HG03045 (cell line): ENCODE measurements at regions not wholly inside any gene's neighbourhood (a gene's known extent, or its start where the extent isn't known, plus 50 kb on each side); places are given as distances from the start of the nearest gene placed in this dataset.

Experiments
- ATAC-seq: cut with Tn5 transposase; IDR thresholded peaks from one replicate; pipeline ENCODE4 v1.9.1; 2021; ENCODE audit warnings: mild to moderate bottlenecking, moderate library complexity; ENCODE audit not compliant: unreplicated experiment

DNA sequence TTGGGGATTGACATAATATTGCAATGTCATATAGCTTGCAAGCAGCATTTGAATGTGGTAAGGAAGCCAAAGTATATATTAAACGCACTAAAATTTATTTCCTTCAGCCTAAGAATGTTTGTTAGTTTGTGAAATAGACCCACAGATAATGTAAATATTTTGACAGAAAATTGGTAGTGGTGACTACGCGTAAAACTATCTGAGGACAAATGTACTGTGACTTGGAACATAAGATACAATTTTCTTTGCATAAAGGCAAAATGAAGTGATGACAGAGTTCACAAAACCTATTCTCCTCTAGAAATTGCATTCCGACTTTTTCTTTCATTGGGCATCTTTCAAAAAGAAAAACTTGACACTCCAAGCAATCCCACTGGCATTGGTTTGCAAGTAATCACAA lies 411.1 kb upstream of the LRATD1 start:
- no peak for ATAC-seq

DNA sequence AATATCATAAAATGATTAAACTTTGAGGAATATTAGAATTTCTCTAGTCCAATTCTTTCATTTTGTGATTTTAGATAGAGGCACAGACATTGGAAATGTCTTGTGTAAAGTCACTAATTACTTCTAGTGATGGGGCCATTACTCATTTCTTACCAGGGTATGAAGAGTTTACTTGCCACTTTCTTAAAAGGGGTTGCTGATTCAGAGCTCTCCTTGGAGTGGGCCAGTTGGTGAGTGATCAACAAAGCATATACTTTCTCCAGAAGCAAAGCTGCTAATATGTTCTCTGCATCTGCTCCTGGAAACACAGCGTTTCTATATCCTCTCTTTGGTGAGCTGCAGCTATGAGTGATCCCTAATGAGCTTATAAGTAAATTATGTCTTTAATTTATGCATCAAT lies 408.9 kb upstream of the LRATD1 start:
- no peak for ATAC-seq

DNA sequence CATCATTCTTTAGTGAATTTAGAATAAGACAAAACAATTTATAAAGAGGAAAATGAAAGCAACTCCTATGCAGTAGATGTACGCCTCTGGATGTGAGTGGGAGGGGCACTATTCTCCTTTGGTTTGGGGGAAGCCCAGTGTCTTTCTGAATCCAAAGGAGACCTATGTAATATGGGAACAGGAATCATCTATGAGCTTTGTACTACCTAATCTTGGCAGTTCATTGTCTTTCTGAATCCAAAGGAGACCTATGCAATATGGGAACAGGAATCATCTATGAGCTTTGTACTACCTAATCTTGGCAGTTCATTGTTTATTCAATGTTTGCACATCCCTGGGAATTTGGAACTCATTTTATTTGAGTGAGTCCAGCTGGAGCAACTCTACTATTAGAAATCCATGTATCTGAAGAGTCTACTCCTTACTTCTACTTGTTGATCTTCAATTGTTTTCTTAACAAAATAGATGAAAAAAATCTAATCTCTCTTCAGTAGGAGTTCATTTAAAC lies 401.1 kb upstream of the LRATD1 start:
- ATAC-seq = no peak

DNA sequence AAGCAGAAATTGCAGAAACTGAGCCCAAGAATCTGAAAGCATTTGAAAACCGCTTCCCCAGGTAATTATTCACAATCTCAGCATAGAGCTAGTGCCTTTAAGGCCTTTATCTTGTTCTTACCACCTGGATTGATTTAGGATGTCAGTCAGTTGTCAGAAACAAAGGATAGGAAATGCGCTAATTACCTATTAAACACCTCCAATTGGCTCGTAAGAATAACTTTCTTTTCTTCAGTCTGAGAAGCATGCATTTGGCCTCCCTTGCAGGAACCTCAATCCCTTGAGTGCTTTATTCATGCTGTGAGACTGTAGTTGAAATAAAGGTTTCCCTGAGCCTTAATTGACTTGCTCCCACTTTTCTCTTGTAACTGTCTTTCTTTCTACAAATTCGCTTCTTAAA lies 400.3 kb upstream of the LRATD1 start:
- no peak for ATAC-seq

DNA sequence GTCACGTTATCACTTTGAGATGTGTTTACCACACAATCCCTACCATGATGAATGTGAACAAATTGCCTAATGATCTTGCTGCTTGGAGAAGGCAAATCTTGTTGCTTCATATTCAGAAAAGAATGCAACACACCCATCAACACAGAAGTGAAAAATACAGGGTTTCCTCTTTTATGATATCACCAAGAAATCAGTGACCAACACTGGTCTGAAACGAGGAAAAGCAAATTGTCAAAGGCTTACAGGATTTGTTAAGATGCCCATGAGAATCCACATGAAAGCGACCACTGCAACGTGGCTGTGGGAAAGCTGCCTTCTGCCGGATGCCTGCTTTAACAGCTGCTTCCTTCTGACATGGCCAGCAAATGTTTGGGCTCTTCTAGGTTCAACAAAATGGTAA lies 397.6 kb upstream of the LRATD1 start:
- no peak for ATAC-seq

DNA sequence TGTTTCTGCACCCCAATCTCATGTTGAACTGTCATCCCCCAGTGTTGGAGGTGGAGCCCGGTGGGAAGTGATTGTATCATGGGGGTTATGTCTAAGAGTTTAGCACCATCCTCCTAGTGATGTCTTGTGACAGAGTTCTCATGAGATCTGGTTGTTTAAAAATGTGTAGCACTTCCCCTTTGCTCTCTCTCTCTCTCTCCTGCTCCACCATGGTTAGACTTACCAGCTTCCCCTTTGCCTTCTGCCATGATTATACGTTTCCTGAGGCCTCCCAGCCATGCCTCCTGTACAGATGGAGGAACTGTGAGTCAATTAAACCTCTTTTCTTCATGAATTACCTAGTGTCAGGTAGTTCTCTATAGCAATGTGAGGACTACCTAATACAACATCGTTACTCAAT lies 396.9 kb upstream of the LRATD1 start:
- ATAC-seq = no peak

DNA sequence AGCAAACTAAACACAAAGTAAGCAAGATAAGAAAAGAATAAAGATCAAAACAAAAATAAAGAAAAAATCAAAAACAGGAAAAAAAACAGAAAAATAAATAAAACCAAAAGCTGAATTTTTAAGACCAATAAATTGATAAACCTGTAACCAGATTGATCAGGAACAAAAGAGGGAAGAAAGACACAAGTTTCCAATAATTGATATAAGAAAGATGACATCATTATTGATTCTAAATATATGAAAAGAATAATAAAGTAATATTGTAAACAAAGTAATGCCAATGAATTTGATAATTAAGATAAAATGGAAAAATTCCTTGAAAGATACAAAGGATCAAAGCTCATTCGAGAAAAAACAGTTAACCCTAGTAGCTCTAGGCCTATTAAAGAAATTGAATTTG lies 394.6 kb upstream of the LRATD1 start:
- no peak for ATAC-seq

DNA sequence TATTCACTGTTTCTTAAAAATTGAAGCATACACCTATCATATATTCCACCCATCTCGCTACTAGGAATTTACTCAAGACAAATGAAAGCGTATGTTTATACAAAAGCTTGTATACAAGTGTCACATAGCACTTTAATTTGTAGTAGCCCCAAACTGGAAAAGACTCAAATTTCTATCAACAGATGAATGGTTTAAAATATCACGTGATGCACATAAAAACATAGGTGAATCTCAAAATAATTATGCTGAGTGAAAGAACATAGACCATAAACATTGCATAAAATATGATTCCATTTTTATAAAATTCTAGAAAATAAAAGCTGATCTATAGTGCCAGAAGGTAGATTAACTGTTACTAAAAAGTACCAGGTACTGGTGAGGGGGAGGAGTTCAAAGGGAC lies 392.9 kb upstream of the LRATD1 start:
- no peak for ATAC-seq

DNA sequence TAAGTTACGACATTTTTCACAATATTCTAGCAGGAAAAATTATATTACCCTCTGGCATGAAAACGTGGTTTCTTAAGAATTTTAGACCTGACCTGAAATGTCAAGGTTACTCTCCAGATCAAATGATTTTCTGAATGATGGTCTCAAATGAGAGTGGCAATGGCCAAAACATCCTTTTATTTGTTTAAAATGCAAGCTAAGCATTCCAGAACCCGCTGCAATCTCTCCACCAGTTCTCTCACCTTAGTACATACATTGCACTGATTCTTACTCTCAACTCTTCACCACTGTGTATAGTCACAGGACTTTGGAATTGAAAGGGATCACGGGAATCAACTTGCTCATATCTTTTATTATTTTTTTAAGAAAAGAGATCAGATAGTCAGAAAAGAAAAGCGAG lies 391.6 kb upstream of the LRATD1 start:
- no peak for ATAC-seq

DNA sequence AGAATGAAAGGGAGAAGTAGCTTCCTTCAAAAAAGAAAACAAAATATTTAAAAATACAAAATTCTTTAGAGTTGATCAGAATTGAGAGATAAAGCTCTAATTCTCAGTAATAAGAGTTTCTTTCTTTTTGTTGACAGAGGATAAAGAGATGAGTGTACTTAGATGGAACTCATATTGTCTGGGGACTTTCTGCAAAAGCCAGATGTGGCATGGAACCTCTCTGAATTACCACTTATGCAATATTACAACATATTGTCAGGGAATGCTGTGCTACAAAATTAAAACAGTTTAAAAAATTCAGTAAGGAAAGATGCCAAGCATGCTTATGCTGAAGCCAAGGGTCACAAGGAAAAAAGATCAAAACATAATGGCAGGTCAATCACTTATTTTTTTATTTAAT lies 386.6 kb upstream of the LRATD1 start:
- ATAC-seq = no peak

DNA sequence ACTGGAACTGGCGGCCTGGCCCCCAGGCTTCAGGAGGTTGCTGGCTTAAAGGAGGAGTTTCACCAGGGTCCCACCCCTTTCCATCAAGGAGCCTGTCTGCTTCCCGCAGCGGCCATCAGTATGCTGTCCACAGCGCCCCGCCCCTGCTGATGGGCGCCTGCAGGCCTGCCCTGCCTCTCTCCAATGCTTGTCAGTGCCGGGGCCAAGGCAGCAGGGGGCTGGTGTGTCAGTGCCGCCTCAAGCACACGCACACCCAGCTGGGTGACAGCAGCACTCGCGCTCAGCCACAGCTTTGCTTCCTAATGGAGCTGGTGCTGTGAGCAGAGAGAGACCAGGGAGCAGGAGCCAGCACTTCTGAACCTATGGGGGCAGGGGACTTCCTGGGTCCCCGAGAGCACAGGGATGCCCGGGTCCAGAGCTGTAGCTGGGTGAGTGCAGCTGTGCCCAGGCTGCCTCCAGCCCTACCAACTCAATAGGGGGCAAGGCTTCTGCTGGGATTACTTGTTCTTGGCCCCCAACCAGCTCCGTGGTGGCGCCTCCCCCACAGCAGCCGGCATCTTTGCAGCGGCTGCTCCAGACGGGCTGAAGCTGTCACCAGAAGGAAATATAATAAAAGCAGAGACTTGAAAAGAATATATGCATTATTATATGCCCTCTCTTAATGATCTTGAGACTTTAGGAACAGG lies 377.2 kb upstream of the LRATD1 start:
- ATAC-seq = no peak

DNA sequence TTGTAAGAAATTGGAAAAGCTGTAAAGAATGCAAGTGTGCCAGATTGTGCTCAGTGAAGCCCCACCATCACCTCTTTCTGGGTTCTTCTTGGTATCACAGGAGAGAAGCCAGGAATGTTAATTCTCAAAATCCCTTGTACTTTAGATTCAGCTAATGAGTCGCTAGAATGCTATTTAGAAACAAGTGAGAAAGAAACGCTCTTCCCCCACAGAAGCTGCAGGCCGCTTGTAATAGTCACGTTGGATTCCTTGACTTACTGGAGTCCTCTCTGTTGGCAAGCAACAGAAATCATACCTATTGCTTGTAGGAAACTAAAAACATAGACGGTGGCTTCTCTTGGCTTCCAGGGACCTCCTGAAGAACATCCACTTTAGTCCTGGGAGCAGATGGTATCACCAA lies 375.6 kb upstream of the LRATD1 start:
- no peak for ATAC-seq

DNA sequence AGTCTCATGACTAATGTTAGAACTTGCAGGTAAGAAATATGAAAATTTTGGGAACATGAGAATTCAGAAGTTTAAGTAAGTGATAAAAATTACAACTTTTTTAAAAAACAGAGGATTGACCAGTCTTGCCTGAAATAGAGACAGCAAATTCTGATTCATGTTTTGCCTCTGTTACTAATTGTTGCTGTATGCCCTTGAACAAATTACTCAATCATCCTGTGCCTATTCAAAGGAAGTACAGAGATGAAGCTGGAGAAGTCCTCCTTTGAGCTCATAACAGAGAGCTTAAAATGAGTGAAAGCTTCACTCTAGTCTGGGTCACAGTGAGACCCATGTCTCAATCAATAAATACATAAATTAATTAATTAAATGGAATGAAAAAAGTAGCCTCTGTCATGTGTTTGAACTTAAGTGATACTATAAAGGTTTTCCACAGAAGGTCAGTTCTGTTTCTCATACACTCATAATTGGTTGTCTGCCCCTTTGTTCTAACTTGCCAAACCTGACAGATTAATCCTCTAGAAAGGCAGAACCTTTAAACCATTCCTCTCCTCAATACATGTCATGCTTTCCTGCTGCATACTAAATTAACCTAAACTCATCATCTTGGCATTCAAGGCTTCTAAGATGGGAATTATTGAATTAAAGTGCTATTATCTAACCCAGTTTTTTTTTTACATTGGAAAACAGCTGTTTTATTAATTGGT lies 374.6 kb upstream of the LRATD1 start:
- ATAC-seq = no peak

DNA sequence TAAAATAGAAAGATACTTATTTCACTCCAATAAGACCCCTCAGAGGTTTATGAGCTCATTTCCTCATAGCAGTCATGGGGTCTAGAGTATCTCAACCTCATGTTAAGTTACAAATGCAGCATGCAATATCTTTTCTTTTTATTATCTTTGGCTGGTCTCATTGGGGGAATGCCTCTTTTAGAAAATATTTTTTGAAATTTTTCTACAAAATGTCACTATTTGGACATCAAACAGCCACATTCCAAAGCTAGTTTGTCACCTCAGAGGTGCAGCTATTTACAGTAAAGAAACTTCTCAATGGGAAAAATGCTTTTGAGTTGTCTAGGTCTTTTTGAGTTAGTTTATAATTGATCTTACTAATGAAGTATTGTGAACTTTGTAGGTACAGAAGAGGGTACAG lies 370.7 kb upstream of the LRATD1 start:
- no peak for ATAC-seq

DNA sequence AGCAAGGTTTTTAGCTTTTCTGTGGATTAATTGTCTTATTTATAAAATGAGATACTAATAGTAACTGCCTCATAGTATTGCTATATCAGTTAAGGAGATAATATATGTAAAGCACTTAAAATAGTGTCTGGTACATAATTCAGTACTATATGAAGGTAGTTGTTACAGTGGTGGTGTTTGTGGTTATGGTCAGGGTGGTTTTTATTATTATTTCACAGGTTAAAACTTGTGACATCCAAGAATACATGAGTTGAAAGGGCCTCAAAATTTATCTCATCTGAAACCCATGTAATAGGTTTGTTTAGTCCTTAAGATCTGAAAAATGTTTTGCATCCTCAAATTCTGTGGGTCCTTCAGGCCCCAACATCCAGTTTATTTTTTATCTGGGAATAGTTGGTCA lies 369.5 kb upstream of the LRATD1 start:
- ATAC-seq = no peak

DNA sequence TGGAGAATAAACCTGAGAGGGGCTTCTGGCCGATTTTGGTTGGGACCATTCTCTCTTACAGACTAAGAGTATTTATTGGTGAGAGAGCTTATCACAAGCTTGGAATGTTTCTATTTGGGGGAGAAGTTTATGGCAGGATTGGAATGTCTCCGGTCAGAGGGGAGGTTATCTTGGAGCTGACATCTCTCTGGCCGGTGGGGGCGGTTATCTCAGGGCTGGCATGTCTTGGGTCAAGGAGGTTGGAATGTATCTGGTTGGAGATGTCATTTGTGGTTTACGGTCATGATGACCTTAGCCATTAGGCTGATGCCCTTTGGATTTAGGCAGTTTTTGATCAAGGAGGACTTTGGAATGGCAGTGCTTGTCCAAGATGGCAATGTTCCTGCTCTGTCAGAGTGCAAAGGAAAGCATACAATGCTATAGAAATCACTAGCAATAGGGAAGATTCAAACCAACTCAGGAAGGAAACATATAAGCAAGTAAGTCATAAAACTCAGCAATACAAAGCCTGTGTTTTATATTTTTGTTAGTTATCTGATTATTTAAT lies 362.4 kb upstream of the LRATD1 start:
- no peak for ATAC-seq

DNA sequence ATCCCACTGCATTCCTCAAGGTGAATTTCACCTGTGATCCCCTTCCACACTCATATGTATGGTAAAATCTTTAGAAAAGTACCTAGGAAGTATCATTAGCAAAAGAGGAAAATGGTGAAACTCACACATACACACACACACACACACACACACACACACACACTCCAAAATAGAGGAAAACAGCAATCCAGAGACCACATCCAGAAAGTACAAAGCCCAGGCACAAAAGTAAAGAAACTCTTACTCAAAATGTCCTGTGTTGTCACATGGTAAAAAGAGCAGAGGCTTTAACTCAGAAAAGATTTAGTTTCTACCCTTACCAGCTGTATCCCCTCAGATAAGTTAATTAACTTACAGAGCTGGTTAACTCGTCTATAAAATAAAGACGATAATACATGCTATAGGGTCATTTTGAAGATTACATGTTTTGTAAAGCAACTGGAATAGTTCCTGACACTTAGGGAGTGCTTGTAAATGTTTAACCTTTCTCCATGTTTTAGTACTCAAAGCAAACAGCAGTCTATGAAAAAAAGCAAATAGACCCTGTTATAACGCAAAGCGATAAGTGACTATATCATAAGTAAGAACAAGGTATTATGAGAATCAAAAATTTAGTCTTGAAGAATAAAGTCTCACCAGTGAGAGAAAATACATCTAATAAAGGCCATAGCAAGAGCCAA lies 360.0 kb upstream of the LRATD1 start:
- no peak for ATAC-seq

DNA sequence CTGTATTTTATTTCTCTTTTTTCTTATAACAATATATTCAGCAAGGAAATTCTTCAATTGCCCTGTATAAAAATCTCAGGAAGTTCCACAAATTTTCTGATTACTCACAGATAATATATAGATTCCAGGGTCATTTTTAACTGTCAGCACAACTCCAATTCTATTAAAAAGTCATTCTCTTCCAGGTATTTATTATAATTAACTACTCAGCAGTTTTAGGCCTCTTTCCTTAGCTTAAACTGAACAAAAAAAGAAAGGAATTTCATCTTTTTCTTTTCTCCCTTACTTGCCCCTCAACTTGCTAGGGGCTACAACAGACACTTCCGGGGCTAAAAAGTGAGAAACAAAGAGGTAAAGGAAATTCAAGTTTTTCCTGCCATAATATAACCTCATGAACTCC lies 358.9 kb upstream of the LRATD1 start:
- no peak for ATAC-seq

DNA sequence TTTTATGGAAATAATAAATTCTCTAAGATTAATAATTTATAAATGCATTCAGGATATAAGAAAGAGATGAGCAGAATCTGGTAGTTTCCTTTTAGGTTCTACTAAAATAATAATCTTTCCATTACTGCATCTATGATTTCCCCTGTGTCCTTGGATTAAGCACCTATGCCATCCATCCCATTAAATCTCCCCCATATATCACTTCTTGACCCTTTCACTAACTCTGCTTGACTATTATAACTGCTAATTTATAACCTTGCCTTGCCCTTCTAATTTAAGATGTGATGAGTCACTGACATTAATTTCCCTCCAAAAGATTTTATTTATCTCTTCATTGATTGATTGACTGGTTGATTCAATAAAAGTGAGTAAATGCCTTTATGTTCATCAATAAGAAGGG lies 348.3 kb upstream of the LRATD1 start:
- ATAC-seq = no peak

DNA sequence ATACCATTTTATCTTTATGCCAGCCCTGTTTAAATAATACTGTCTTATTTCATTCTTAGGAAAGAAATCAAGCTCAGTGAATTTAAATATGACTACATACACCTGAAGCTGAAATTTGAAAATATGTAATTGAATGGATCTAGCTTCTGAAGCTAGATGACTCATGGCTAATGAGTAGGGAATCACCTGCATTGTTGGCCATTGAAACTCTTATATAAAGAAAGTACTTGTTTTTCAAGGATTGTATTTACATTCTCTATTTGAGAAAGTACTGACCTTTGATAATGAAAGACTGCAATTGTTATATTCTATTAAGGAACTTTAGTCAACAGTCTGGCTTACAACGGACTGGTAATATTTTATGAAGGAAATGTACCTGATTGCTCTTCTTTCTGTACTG lies 346.7 kb upstream of the LRATD1 start:
- ATAC-seq = no peak

DNA sequence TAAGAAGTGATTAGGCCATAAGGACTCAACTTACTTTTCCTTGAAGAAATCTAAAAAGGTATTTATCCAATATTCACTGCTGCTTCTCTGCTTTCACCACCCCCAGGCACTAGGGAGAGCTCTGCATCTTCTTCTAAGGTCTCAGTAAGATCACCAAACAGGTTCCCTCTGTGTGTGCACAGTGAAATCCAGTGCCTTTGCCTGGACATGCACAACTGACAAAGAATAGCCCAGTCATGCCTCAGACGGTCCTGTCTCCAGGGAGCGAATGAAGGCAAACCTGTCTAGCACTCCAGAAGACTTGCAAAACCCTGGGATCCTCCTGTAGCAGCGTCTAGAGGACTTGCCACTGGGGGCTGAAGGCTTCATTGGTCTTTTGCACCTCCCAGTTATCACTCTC lies 344.5 kb upstream of the LRATD1 start:
- no peak for ATAC-seq

DNA sequence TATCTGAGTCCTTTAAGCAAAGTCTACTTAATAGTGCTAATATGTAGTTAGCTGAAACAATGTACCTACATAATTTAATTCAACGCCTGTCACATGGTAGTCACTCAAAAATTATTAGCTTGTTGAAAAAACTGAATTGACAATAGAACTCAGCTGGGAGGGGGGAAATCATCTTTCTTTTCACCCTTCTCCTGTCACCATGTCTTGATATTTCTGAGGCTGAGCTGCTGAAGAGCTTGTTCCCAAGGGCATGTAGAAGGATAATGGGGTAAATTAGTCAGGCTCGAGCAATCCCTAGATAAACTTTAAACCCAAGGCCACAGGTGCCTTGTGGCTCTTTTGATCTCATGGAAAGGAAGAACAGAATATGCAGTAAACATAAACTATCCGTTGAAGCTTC lies 339.6 kb upstream of the LRATD1 start:
- no peak for ATAC-seq
